Endothelial cell of umbilical vein (primary cell): ENCODE measurements at regions not wholly inside any gene's neighbourhood (a gene's known extent, or its start where the extent isn't known, plus 50 kb on each side); places are given as distances from the start of the nearest gene placed in this dataset.

Source experiments
- BruUV-seq: library from RNA; stranded (reverse); fragments of 400-500 nt; replicated peaks from 2 replicates; lab custom pipeline; 2021; lab: Mats Ljungman, UMichigan
- CTCF ChIA-PET: fragments of 300-600, 350-600 bp; sonication (Branson Sonifier 250); formaldehyde crosslinking; loops from one replicate; lab custom pipeline; 2021; ENCODE audit warnings: antibody characterized with exemption, inconsistent platforms; lab: Charles Lee
- POLR2A ChIA-PET: fragments of 300-600, 350-600 bp; sonication (Branson Sonifier 250); formaldehyde crosslinking; loops from one replicate; lab custom pipeline; 2021; ENCODE audit warnings: antibody characterized with exemption, inconsistent platforms; lab: Charles Lee
- DNase-seq: peaks from one replicate; pipeline ENCODE4 v3.0.0-alpha.2; 2011; ENCODE audit warnings: low read depth, low spot score
- FAIRE-seq: peaks from 2 replicates; lab custom pipeline; 2011; peaks lifted over from hg19 to GRCh38; lab: Jason Lieb, UNC
- H2AFZ ChIP-seq: 2 replicates; pipeline ENCODE4 v1.6.0; 2012; ENCODE audit warnings: low read depth, low read length, control low read depth, inconsistent platforms
- H3K27ac ChIP-seq: 2 replicates; pipeline ENCODE4 v1.5.1; 2011; ENCODE audit warnings: low read depth, mild to moderate bottlenecking, control low read depth, low read length, moderate library complexity; ENCODE audit not compliant: insufficient read depth
- H3K27me3 ChIP-seq, 2 experiments: 2 replicates each; pipeline versions ENCODE4 v1.6.0 to v1.6.1; 2011; ENCODE audit warnings: low read length in 2 of 2, mixed read lengths in 1 of 2; ENCODE audit not compliant: control insufficient read depth in 2 of 2, insufficient read depth in 2 of 2
- H3K36me3 ChIP-seq, 2 experiments: 2 replicates in 1 of 2; 3 replicates in 1 of 2; pipeline ENCODE4 v1.5.1; 2011; ENCODE audit warnings: low read length in 2 of 2, mild to moderate bottlenecking in 1 of 2, moderate library complexity in 1 of 2; ENCODE audit not compliant: control insufficient read depth in 2 of 2, insufficient read depth in 2 of 2; ENCODE audit errors: extremely low read depth in 1 of 2
- H3K4me1 ChIP-seq: 3 replicates; pipeline ENCODE4 v1.5.1; 2011; ENCODE audit warnings: mild to moderate bottlenecking, low read length; ENCODE audit not compliant: control insufficient read depth, insufficient read depth; ENCODE audit errors: extremely low read depth
- H3K4me2 ChIP-seq: 2 replicates; pipeline ENCODE4 v1.6.1; 2011; ENCODE audit warnings: low read length, control low read depth, mixed read lengths; ENCODE audit not compliant: insufficient read depth
- H3K4me3 ChIP-seq, 3 experiments: fragments of 200-600 bp in 1 of 3; sonication (generic), shearing (Covaris generic) in 1 of 3; replicated peaks in 1 of 3; 2 replicates each; pipeline ENCODE4 v1.5.1; 2011 to 2016; ENCODE audit warnings: control low read depth in 3 of 3, low read length in 3 of 3, mild to moderate bottlenecking in 2 of 3, inconsistent platforms in 1 of 3, low read depth in 1 of 3, moderate library complexity in 1 of 3; ENCODE audit not compliant: insufficient read depth in 1 of 3
- H3K79me2 ChIP-seq: 2 replicates; pipeline ENCODE4 v1.6.0; 2012; ENCODE audit warnings: low read length, inconsistent platforms; ENCODE audit not compliant: control insufficient read depth, insufficient read depth
- H3K9ac ChIP-seq: replicated peaks from 2 replicates; pipeline ENCODE3; 2011; ENCODE audit warnings: low read length, control low read depth; ENCODE audit not compliant: insufficient read depth; ENCODE audit errors: extremely low read depth
- H3K9me1 ChIP-seq: replicated peaks from 3 replicates; pipeline ENCODE4 v1.6.0; 2011; ENCODE audit warnings: mild to moderate bottlenecking, low read length; ENCODE audit not compliant: control insufficient read depth, insufficient read depth; ENCODE audit errors: extremely low read depth
- H3K9me3 ChIP-seq: replicated peaks from 2 replicates; pipeline ENCODE4 v1.5.1; 2012; ENCODE audit warnings: low read length, inconsistent platforms; ENCODE audit not compliant: control insufficient read depth, insufficient read depth
- H4K20me1 ChIP-seq: replicated peaks from 2 replicates; pipeline ENCODE3; 2011; ENCODE audit warnings: mild to moderate bottlenecking, low read length; ENCODE audit not compliant: control insufficient read depth, insufficient read depth; ENCODE audit errors: extremely low read depth
- CTCF ChIP-seq, 2 donors: IDR thresholded peaks; 1 replicate in 1 of 2; 2 replicates in 1 of 2; pipeline ENCODE4 v1.5.1; 2011; ENCODE audit warnings: low read length in 2 of 2, mild to moderate bottlenecking in 2 of 2, moderate library complexity in 2 of 2, control low read depth in 1 of 2, inconsistent platforms in 1 of 2, low read depth in 1 of 2; ENCODE audit not compliant: insufficient read depth in 1 of 2; ENCODE audit errors: extremely low read depth in 1 of 2
- EZH2 ChIP-seq: IDR thresholded peaks from 2 replicates; pipeline ENCODE4 v1.6.1; 2012; ENCODE audit warnings: borderline replicate concordance, low read depth, mild to moderate bottlenecking, moderate library complexity, low read length, inconsistent platforms; ENCODE audit not compliant: severe bottlenecking
- FOS ChIP-seq: IDR thresholded peaks from 2 replicates; pipeline ENCODE4 v1.6.1; 2011; ENCODE audit warnings: mild to moderate bottlenecking, low read length, moderate library complexity, borderline replicate concordance; ENCODE audit not compliant: insufficient read depth
- GATA2 ChIP-seq: IDR thresholded peaks from 2 replicates; pipeline ENCODE4 v1.7.0; 2011; ENCODE audit warnings: low read depth, mild to moderate bottlenecking, moderate library complexity, mixed read lengths, low read length; ENCODE audit not compliant: insufficient read length, insufficient read depth
- JUN ChIP-seq: IDR thresholded peaks from 2 replicates; pipeline ENCODE4 v1.6.1; 2011; ENCODE audit warnings: borderline replicate concordance, low read depth; ENCODE audit not compliant: insufficient read length, insufficient read depth
- MAX ChIP-seq: IDR thresholded peaks from 2 replicates; pipeline ENCODE4 v1.6.1; 2011; ENCODE audit not compliant: insufficient read depth, insufficient read length
- MYC ChIP-seq: IDR thresholded peaks from one replicate; pipeline ENCODE4 v1.6.1; 2011; ENCODE audit warnings: mild to moderate bottlenecking, low read depth, low read length
- POLR2A ChIP-seq: IDR thresholded peaks from 2 replicates; pipeline ENCODE4 v1.6.1; 2012; ENCODE audit warnings: low read depth, mild to moderate bottlenecking, control low read depth, low read length
- POLR2AphosphoS5 ChIP-seq: IDR thresholded peaks from 2 replicates; pipeline ENCODE4 v1.6.1; 2012; ENCODE audit warnings: low read depth, mild to moderate bottlenecking, control low read depth, low read length, moderate library complexity; ENCODE audit not compliant: insufficient read depth
- dilution Hi-C: fragments of 300-500 bp; cut with MboI; formaldehyde crosslinking; loops from one replicate; pipeline ENCODE4 v1.15.0; 2019; ENCODE audit warnings: low sequenced_read_pairs; ENCODE audit not compliant: extremely low pct_ligation_motif_present
- intact Hi-C: fragments of 100-400 bp; cut with micrococcal nuclease; formaldehyde crosslinking; loops from one replicate; pipeline ENCODE4 v1.10.0; 2022

- Histone ChIP-seq H3K9me1 (no peaks in the 10 kb centered on the region), H3K4me1 (no peaks in the 10 kb centered on the region), H2AFZ (no peak overlapping the region), H3K4me3 (no peak overlapping the region), H4K20me1 (no peaks in the 10 kb centered on the region), H3K36me3 (no peaks in the 10 kb centered on the region), H3K27me3 (no peaks in the 10 kb centered on the region), H3K4me2 (no peak overlapping the region), H3K9ac (no peak overlapping the region), H3K79me2 (no peaks in the 10 kb centered on the region), H3K27ac (no peak overlapping the region), H3K9me3 (no peaks in the 10 kb centered on the region)
- CTCF ChIA-PET = no interaction called here
- dilution Hi-C loops (no loop called here), intact Hi-C loops (no loop called here)
- POLR2A ChIA-PET = no interaction called here
- peak; percentile 3 for DNase-seq
- no TSS peak for BruUV-seq
- no peak for FAIRE-seq
- TF ChIP-seq GATA2 (no peak), FOS (peak; percentile 33)
Observed at GRCh38 chr2:38185012-38185491, 109.1 kb upstream of the CYP1B1 start.

GRCh38 chr2:38182492-38183003 lies 106.6 kb upstream of the CYP1B1 start:
- no peaks in the 10 kb centered on the region for H3K36me3 ChIP-seq
- no peaks in the 10 kb centered on the region for H3K79me2 ChIP-seq
- no peak for FAIRE-seq
- no peak overlapping the region for H3K9ac ChIP-seq
- intact Hi-C loops = no loop called here
- H3K27me3 ChIP-seq = no peaks in the 10 kb centered on the region
- H3K4me1 ChIP-seq = no peaks in the 10 kb centered on the region
- TF ChIP-seq POLR2AphosphoS5 (no peak), JUN (no peak), GATA2 (no peak), FOS (no peak), EZH2 (no peak), POLR2A (no peak), MAX (no peak), MYC (no peak), CTCF (IDR thresholded peaks at IDR 0.05; ENCODE audit: extremely low read depth in 1 of 2, insufficient read depth in 1 of 2, low read depth in 1 of 2, low read length in 2 of 2) (no peak)
- dilution Hi-C loops = no loop called here
- no peak overlapping the region for H3K27ac ChIP-seq
- no TSS peak for BruUV-seq
- ChIA-PET CTCF (interaction anchor here (0.8 kb wide), 1 partner anchor 10 kb away, joined by 3 read pairs; no protein-coding TSS in a partner anchor), POLR2A (no interaction called here)
- no peaks in the 10 kb centered on the region for H3K9me1 ChIP-seq
- no peak for DNase-seq
- H4K20me1 ChIP-seq = no peaks in the 10 kb centered on the region
- H2AFZ ChIP-seq = no peak overlapping the region
- no peaks in the 10 kb centered on the region for H3K9me3 ChIP-seq
- H3K4me3 ChIP-seq = no peak overlapping the region
- H3K4me2 ChIP-seq = no peak overlapping the region
